ENCODE measurements at regions not wholly inside any gene's neighbourhood (a gene's known extent, or its start where the extent isn't known, plus 50 kb on each side); places are given as distances from the start of the nearest gene placed in this dataset.

DNA sequence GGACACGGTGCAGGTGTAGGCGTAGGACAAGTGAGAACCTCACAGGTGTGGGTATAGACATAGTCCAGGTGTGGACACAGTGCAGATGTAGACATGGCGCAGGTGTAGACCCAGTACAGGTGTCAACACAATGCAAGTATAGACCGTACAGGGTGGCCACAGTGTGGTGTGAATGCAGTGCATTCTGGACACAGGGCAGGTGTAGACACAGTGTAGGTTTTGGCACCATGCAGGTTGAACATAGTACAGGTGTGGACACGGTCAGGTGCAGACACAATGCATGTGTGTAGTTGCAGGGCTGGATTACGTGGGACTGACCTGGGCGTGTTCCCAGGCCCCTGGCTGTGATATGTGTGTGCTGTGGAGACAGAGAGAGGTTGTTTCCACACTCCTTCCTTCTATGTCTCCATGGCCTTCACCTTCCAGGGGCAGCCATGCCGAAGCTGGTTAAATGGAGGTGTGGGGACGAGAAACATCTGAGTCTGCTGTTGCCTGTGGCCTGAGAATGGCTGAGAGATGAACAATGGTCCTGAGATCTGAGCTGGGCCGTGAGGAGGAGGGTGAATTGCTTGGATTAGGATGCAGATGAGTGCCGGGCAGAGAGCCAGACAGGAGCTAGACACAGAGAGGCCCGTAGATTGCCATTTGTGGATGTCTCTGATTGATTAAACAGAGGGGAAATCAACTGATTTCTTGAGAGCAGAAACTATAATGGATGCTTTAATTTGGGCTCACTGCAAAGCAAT is 343.9 kb upstream of the SHH start:
- no peak for DNase-seq (ENCODE audit: low read depth)

DNA sequence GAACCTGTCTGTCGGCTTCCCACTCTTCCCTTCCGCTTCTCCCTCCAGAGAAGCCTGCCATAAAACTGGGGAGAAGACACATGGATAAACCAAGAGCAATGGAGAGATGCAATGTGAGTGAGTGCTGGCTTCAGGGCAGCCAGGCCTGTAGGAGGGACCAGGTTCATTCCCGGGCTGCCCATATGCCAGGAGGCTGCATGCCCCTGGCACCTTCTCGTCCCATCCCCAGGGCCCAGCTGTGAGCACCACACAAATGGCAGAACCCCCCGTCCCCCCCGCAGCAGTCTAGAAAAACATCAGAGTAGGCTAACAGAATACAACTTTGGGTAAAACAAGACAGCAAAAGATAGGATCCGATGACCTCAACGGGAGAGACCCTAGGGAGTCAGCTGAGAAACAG is 341.3 kb upstream of the SHH start:
- no peak for DNase-seq (ENCODE audit: low read depth)

DNA sequence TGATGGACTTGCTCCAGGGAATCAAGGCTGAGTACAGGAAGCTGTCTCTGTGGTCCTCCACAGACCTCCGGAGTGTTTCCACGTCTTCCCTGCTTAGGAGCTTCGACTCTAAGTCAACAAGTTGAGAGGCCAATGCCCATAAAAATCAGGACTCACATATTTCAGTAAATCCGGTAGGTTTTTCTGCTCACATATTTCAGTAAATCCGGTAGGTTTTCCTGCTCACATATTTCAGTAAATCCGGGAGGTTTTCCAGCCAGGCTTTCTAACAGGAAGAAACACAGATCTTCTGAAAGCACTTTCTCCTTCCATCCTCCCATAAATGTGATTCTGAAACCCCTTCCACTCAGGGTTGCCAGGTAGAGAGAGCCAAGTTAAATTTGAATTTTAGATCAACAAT is 340.1 kb upstream of the SHH start:
- DNase-seq (ENCODE audit: low read depth) = no peak

DNA sequence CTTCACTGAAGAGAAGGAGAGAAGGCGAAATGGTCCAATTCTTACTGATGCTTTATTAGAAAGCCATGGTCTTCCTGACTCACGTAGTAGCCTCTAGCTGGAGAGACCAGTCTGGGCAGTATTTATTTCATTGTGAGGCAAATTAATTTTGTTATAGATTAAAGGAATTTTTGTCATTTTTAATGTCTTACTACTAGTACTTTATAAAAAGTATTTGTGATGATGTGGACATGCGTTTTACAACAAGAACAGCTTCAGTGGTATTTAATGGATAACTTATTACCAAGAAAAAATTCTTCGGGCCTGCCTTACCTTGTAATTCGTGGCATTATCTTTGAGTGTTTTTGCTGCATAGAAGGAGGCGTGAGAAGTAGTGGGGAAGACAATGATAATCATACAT is 339.4 kb upstream of the SHH start:
- DNase-seq (ENCODE audit: low read depth) = no peak

DNA sequence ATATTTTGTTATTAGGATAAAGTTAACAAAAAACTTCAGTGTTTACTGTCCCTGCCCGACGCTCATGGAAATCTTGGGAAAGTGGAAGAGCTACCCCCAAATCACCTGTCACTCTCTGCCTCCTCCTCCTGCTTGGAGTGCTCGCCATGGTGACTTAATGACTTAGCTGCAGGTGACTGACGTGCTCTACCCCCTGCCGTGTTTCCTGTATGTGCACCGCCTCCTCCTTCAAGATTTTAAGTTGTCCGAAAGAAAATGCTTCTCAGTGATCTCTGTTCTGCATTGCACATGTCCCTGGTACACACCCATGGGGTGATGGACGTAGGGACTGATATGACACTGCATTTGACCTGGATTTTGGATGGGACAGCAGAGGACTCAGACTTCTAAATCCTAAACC is 338.8 kb upstream of the SHH start:
- DNase-seq (ENCODE audit: low read depth) = no peak

DNA sequence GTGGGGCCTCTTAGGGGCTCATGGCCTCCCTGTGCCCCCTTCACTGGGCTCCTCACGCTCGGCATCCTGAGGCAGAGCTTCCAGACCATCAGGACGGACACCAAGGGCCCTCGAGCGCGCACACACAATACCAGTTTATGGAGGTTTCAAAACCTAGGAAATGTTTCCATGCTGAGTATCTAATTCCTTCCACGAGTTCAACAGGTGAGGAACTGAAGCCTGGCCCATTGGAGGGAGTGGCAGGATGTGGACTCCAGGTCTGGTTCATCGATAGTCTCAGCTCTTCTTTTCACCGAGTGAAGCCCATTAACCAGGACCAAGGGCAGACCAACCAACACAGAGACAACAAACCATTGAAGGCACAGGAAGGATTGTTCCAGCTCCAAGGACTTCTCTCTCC is 336.7 kb upstream of the SHH start:
- DNase-seq (ENCODE audit: low read depth) = no peak

DNA sequence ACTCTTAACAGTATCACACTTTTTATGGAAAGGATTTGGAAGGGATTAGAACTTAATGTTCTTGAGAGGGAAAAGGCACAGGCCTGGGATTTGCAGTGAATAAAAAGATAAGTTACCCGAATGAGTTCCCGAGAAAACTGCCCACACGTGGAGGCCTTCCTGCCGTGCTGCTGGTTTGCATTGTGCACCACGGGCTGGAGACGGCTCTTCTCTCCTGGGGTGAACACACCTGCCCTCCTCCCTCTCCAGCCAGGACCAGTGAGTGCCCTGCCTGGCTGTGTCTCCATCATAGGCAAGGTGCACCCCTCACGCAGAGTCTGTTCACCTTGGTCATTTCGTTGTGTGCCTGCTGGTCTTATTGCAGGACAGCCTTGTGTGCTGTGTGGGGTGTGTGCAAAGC is 336.3 kb upstream of the SHH start:
- no peak for DNase-seq (ENCODE audit: low read depth)

DNA sequence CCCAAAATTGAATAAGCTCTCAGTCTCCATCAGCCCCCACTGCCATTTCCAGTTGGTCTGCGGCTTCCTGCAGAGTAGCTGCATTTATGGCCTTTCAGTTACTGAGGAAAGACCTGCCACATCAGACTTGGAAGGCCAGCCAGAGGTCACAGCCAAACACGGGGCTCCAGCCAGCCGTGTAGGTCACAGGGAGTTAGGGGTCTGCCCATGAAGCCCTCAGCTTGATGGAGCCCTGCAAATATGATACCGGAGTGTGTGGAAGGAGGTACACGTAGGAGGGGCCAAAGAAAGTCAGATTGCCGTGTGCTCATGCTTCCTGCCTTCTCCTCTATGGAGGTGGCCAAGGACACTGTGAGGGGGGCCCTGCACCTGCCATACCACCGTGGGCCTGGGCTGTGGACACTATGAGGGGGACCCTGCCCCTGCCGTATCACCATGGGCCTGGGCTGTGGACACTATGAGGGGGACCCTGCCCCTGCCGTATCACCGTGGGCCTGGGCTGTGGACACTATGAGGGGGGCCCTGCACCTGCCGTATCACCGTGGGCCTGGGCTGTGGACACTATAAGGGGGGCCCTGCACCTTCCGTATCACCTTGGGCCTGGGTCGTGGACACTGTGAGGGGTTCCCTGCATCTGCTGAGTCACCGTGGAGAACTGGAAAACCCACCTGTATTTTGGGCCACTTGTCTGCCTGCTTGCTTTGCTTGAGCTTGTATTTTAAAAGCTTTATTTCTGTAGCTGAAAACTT is 335.7 kb upstream of the SHH start:
- no peak for DNase-seq (ENCODE audit: low read depth)

DNA sequence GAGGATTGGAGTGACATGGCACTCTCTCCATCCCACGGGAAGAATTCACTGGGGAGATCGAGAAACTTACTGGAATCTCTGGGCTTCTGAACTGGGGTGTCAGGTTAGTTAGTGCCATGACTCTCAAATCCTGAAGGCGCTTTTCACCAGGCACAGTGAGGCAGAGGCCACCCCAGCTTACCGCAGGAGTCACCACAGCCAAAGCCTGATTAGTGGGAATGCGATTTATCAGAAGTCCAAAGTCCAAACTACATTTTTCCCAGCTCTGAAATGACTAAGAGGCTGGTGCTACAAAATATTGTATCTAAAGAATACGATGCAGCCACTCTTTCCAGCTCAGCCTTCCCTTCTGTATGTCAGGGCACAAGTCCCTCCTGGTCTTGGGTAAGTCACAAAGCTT is 334.8 kb upstream of the SHH start:
- no peak for DNase-seq (ENCODE audit: low read depth)

DNA sequence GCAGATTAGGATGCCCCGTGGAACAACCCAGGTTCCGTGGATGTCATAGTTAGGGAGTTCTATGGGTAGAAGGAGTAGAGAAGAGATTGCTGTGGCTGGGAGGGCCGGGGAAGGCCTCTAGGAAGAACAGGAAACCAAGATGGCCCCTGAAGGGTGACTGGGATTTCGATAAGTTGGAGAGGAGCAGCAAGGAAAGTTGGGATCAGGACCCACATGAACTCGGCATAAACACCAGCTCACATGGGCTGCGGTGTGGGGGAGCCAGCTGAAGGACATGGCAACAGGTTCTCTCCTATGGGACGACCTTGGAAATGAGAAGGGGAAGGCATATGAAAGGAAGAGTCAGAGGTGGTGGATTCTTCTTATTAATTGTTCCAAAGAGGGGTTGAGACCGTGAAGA is 333.7 kb upstream of the SHH start:
- DNase-seq (ENCODE audit: low read depth) = no peak

DNA sequence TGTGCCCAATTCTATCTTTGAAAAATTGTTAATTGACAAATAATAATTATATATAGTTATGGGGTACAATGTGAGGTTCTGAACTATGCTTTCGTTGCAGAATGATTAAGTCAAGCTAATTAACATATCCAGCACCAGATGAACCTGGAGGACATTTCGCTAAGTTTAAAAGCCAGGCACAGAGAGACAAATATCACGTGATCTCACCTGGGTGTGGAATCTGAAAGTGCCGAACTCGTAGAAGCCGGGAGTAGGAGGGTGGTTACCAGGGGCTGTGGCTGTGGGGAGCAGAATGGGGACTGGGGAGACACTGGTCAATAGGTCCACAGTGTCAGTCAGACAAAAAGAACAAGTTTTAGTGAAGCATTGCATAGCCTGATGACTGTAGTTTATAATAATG is 332.9 kb upstream of the SHH start:
- DNase-seq (ENCODE audit: low read depth) = no peak

DNA sequence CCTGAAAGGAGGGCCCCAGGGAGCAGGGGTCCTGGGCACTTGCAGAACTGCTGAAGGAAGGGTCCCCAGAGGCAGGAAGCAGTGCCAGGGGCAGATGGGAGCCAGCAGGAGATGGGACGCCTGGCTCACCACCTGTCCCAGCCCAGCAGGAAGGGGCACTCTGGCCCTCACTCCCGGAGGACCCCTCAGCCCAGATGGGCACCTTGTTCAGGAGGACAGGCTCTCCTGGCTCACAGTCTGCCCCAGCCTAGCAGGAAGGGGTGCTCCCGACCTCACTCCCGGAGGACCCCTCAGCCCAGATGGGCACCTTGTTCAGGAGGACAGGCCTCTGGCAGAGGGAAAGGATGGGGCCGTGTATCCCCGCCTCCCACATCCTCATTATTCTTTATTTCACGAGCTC is 331.4 kb upstream of the SHH start:
- DNase-seq (ENCODE audit: low read depth) = no peak

DNA sequence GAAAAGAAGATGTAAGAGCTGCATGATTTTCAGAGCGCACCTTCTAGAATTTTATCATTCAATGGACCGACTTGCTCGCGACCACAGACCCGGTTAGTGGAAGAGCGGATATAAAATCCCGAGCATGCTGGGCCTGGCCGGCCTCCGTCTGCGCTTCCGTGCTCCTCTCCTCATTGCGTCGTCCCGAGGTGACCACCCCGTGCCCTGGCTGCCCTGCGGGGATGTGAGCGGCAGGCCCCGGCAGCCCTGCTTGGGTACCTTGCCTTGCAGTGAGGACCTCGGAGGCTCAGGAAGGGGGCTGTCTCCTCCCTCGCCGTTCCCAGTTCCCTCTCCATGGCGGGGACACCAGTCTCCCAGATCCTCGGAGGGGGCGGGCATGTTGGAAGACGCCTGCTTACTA is 330.9 kb upstream of the SHH start:
- no peak for DNase-seq (ENCODE audit: low read depth)

DNA sequence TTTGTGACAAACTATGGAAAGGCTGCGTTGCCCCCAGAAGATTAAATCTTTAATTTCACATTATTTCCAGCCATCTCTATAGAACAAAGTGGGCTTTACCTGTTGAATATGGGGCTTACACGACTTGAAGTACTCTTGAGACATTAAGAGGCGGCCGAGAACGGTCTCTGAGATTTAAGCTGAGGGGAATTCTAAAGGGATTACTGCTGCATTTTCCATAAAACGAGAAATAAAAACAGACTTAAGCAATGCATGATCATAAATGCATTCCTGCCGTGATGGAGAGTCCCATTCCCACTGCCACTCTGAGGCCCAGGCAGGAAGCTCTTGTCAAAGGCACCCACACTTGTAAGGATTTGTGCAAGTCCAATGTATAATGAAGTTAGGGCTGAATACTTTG is 329.7 kb upstream of the SHH start:
- DNase-seq (ENCODE audit: low read depth) = no peak

DNA sequence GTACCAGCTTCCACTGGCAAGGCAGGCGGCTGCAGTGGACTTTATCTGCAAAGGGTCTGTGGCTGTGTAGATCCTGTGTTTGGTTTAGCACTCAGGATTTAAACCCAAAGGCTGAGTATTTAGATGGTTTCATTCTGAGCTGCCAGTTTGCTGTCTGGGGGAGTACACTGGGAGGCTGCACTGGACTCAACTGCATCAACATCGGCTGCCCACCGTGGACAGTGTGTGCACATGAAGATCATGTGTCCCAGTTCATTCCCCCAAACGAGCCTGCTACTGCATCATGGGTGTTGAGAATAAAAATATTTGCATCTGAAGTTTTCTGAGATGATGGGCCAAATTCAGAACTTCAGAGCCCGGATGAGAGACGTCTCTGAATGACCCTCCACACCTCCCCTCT is 328.6 kb upstream of the SHH start:
- no peak for DNase-seq (ENCODE audit: low read depth)

DNA sequence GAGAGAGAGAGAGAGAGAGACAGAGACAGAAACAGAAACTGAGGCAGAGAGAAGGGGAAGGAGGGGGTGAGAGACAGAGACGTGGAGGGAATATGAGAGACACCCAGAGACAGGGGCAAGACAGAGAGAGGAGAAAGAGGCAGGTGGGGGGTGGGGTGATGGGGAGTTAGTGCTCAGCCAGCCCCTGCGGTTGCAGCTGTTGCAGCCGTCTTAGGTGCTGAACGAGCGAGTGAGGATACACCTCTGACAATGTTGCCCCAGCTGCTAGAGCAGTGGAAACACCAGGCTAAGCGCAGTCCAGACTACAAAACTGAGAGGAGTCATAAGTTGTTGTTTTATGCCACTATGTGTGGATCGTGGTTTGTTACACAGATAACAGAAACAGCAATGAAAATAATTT is 328.2 kb upstream of the SHH start:
- DNase-seq (ENCODE audit: low read depth) = no peak

DNA sequence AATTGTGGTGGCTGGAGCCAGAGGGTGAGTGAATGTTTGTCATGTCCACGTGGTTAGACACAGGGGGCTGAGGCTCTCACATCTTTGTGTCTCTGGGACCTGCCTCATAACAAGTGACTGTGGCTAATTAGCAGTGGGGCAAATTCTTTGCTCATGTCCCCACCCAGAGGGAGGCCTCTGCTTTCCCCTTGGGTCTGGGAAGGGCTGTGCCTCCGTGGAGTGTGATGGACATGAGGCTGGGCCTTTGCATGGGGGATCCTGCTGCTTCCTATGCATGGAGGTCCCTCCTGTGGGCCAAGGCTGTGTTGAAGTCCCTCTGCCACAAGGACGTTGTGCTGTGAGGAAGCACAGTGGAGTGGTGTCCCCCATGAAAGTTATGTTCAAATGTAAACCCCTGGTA is 327.4 kb upstream of the SHH start:
- DNase-seq (ENCODE audit: low read depth) = no peak

DNA sequence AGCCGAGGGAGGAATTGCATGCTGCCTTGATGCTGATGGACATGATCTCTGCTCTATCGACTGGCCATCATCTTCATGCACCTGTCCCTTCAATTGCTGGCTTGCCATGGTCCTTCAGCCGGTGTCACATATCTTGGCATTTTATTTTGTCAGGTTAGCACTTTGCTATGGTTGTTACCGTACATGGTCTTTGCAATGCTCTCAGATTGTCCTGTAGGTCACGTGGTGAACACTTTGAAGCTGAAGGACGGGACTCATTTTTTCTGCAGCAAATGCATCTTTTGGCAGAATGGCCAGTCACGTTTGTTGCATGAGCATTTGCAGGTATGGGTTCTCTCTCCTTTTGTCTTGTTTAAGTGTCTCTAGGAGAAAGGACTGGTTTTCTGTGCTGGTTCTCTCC is 326.8 kb upstream of the SHH start:
- DNase-seq (ENCODE audit: low read depth) = no peak

DNA sequence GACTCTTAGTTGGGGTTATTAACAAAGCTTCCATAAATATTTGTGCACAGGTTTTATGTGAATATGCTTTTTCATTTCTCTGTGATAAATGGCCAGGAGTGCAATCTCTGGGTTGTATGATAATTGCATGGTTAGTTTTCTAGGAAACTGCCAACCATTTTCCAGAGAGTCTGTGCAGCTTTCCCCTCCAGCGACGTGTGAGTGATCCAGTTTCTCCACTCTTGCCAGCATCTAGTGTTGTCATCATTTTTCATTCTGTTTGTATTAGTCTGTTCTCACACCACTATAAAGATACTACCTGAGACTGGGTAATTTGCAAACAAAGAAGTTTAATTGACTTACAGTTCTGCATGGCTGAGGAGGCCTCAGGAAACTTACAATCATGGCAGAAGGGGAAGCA is 319.6 kb upstream of the SHH start:
- no peak for DNase-seq (ENCODE audit: low read depth)

DNA sequence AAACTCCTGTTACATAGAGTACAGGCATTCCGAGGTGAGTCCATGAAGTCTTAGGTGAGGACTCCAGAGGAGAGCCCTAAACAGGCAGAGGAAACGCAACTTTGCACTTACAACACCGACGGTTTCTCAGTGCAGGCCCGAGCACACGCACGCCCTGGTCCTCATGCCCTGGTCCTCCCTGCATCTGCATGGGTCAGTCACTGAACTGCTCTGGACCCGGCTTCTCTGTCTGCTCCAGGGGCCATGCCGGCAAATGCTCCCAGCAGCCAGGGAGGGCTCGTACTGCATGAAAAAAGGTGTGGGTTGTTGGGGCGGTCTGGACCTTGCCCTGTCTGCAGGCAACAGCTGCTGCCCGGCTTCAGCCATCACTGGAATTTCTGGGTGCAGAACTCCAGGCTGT is 317.3 kb upstream of the SHH start:
- no peak for DNase-seq (ENCODE audit: low read depth)

DNA sequence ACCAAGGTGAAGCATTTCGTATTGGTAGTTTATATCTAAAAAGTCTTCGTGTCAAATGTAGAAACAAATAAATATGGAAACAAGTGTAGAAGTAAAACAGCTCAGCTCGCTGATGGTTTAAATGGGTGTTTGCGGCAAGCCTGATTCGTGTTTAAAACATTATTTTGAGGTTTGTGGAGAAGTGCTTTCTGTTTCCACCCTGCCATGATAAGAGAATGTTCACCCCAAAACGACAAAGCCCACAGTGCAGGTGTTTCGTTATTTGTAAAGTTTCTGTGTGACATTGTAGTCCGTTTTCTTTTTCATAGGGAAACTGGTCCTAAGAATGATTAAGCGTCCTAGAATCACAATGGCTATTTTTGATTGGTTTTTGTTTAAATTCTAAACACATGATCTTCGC is 316.2 kb upstream of the SHH start:
- no peak for DNase-seq (ENCODE audit: low read depth)

DNA sequence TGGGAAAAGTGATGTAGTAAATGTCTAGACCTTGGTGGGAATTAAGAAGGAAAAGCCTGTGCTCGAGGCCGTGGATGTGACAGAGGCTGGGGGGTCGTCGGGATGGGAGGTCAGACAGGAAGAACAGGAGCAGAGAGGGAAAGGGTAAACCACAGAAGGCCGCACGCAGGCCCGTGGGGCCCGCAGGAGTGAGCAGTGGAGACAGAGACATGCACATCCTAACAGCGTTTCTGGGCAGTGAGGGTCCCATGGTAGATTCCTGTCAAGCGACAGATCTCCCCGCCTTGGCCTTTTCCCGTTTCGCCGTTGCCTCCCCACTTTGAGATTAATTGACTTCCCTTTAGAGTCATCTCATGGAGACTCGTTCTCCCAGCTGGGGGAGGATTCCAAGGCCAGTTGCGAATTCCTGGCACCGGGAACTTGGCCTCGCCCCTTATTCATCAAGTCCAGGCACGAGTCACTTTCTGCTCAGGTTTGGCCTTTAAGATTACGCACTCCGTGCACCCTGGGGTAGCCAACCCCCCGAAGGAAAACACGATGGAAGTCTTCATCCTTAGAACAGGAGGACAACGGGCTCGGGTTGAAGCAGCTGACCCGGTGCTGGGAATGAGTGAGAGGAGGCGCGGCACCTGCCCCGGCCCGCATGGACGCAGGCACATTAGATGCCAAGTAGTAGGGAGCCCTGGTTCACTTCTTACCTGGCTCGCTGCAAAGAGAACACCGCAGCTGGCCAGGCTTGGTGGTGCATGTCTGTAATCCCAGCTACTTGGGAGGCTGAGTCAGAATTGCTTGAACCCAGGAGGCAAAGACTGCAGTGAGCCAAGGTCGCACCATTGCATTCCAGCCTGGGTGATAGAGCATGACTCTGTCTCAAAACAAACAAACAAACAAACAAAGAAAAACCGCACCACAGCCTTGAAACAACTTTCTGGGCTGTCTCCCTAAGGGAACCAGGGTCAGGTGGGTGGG is 315.2 kb upstream of the SHH start:
- no peak for DNase-seq (ENCODE audit: low read depth)

All from GM04503 (cell line).